ENCODE measurements at regions not wholly inside any gene's neighbourhood (a gene's known extent, or its start where the extent isn't known, plus 50 kb on each side); places are given as distances from the start of the nearest gene placed in this dataset.
"Not testable (repeated sequence)": the region's sequence is repeated elsewhere in the genome, so short reads cannot be mapped to it uniquely, and the experiment has no call there.

GRCh38 chr1:208731981-208732821, 488.0 kb upstream of the PLXNA2 start:
- no peak for ATAC-seq (ENCODE audit: low FRiP score)
- no peak for DNase-seq (ENCODE audit: low spot score)
- TF ChIP-seq, protein P1, sequence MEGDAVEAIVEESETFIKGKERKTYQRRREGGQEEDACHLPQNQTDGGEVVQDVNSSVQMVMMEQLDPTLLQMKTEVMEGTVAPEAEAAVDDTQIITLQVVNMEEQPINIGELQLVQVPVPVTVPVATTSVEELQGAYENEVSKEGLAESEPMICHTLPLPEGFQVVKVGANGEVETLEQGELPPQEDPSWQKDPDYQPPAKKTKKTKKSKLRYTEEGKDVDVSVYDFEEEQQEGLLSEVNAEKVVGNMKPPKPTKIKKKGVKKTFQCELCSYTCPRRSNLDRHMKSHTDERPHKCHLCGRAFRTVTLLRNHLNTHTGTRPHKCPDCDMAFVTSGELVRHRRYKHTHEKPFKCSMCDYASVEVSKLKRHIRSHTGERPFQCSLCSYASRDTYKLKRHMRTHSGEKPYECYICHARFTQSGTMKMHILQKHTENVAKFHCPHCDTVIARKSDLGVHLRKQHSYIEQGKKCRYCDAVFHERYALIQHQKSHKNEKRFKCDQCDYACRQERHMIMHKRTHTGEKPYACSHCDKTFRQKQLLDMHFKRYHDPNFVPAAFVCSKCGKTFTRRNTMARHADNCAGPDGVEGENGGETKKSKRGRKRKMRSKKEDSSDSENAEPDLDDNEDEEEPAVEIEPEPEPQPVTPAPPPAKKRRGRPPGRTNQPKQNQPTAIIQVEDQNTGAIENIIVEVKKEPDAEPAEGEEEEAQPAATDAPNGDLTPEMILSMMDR (IDR thresholded peaks at IDR 0.05), result no peak

- ATAC-seq (ENCODE audit: low FRiP score), result no peak
- TF ChIP-seq, protein P1 (IDR thresholded peaks at IDR 0.05), result no peak
- no peak for DNase-seq (ENCODE audit: low spot score)
Measured at GRCh38 chr1:208737161-208737560, 493.0 kb upstream of the PLXNA2 start.

DNA sequence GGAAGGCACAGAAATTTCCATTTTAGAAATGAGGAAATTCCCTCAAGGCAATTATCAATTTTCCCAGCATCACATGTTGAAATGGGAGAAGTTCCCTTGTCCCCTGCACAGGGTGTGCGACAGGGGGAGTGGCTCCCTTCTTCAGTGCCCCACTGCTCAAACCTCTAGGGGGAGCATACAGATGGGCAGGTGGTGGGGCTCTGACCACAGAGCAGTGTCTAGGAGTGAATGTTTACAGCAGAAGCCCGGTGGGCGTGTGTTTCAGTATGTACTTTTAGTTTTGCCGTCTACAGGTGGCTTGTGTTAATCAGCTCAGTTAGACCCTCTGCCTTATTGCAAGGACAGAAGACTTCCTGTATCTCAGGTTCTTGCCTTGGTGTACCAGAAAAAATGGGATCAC, 493.7 kb upstream of the PLXNA2 start:
- DNase-seq (ENCODE audit: low spot score) (no peak), ATAC-seq (ENCODE audit: low FRiP score) (no peak)
- TF ChIP-seq, protein P1 (IDR thresholded peaks at IDR 0.05), result no peak

- not testable (repeated sequence) for ATAC-seq (ENCODE audit: low FRiP score); DNase-seq (ENCODE audit: low spot score)
Measured at GRCh38 chr1:208739636-208740035, 495.5 kb upstream of the PLXNA2 start.

GRCh38 chr1:208741296-208741695, 497.1 kb upstream of the PLXNA2 start:
- TF ChIP-seq, protein P1 (IDR thresholded peaks at IDR 0.05), result no peak
- no peak for DNase-seq (ENCODE audit: low spot score)
- ATAC-seq (ENCODE audit: low FRiP score), result no peak

DNA sequence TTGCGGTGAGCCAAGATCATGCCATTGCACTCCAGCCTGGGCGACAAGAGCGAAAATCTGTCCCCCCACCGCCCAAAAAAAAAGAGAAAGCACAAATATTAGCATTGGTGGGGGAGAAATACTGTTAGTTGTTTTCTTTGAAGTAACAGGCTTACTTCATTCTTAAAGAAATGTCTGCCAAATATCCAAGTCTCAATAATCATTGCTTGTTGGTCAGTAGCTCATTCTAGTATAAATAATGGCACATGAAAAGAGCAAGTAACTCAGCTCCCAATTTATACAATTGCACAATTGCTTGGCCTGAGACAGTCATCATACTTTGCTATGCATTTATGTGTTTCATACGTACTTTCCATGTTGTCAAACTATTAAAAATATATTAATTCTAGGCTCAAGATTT, 499.2 kb upstream of the PLXNA2 start:
- TF ChIP-seq, protein P1 (IDR thresholded peaks at IDR 0.05), result no peak
- no peak for ATAC-seq (ENCODE audit: low FRiP score)
- DNase-seq (ENCODE audit: low spot score), result no peak

DNA sequence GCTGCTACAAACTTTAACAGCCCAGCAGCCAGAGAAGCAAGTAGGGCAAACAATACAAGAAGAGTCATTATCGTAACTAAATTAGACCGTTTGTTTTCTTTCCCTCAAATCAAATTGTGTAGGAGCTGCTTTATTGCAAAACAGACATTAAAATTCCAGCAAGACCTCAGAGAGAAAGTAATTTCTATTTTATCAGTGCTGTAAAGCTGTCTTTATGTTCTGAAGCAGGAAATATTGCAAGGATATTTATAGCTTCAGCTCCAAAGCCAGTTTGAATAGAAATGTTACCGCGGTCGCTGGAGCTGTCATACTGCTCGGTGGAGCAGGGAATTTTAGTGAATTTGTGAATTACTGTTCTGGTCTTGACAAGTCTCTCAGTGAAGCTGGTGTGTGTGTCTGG, 503.8 kb upstream of the PLXNA2 start:
- ATAC-seq (ENCODE audit: low FRiP score), result no peak
- TF ChIP-seq, protein P1 (IDR thresholded peaks at IDR 0.05), result no peak
- DNase-seq (ENCODE audit: low spot score), result no peak
